Bronchial epithelial cell (primary cell): ENCODE measurements at regions not wholly inside any gene's neighbourhood (a gene's known extent, or its start where the extent isn't known, plus 50 kb on each side); places are given as distances from the start of the nearest gene placed in this dataset.

Source experiments
- DNase-seq: peaks from one replicate; pipeline ENCODE4 v3.0.0-alpha.2; 2010; ENCODE audit warnings: low read depth
- FAIRE-seq: peaks from 2 replicates; lab custom pipeline; 2011; peaks lifted over from hg19 to GRCh38; lab: Jason Lieb, UNC
- H3K27me3 ChIP-seq: 2 replicates; pipeline ENCODE4 v1.5.1; 2011; ENCODE audit warnings: low read length; ENCODE audit not compliant: control insufficient read depth, insufficient read depth
- H3K36me3 ChIP-seq: 2 replicates; pipeline ENCODE4 v1.5.1; 2011; ENCODE audit warnings: low read length; ENCODE audit not compliant: control insufficient read depth, insufficient read depth
- H3K4me3 ChIP-seq: 2 replicates; pipeline ENCODE4 v1.5.1; 2011; ENCODE audit warnings: mild to moderate bottlenecking, low read depth, low read length, control low read depth
- CTCF ChIP-seq: IDR thresholded peaks from 2 replicates; pipeline ENCODE4 v1.5.1; 2011; ENCODE audit warnings: mild to moderate bottlenecking, moderate library complexity, low read length, control low read depth, inconsistent platforms; ENCODE audit not compliant: insufficient read depth, severe bottlenecking

DNA sequence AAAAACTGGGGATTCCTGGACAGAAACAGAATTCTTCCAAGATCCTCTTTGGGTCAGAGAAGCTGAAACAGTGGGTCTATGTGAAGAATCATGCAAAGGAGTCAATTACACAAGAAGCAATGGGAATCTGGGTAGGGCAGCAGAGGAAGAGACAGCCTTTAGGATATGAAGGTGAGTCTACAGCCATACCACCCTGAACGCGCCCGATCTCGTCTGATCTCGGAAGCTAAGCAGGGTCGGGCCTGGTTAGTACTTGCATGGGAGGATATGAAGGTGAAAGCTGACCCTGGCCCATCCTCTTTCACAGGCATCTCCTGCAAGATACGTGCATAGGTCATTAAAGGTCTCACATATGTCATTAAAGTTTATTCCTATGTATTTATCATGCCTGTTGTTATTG is 1080.9 kb upstream of the FANCL start:
- Histone ChIP-seq H3K27me3 (no peaks in the 10 kb centered on the region), H3K36me3 (no peaks in the 10 kb centered on the region), H3K4me3 (no peak overlapping the region)
- FAIRE-seq (no peak), DNase-seq (no peak)
- no peak for TF ChIP-seq CTCF

- TF ChIP-seq CTCF, result no peak
- Histone ChIP-seq H3K27me3 (peaks cover 5% of the 10 kb centered on the region), H3K4me3 (no peak overlapping the region), H3K36me3 (no peaks in the 10 kb centered on the region)
- no peak for FAIRE-seq
- no peak for DNase-seq
Measured at GRCh38 chr2:59314031-59314766, 1073.1 kb upstream of the FANCL start.

GRCh38 chr2:59312967-59313940 is 1072.1 kb upstream of the FANCL start:
- TF ChIP-seq CTCF, result no peak

DNA sequence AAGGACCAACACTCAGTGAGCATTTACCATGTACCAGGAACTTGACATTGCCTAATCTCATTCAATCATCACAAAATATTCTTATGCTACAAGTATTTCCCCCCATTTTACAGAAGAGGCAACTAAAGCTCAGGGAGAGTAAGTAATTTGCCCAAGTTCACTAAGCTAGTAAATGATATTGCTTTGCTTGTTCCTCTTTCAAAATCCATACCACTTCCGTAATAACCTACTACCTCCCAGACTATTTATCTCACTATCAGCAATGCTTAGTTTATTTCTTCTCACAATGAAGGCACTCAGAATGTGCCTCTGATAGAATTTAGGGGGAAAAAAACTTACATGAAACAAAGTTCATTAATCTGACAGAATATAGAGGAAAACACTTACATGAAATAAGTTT is 1070.9 kb upstream of the FANCL start:
- H3K27me3 ChIP-seq, result peaks cover 5% of the 10 kb centered on the region
- DNase-seq (no peak), FAIRE-seq (no peak)
- H3K4me3 ChIP-seq, result no peak overlapping the region
- TF ChIP-seq CTCF, result no peak
- H3K36me3 ChIP-seq, result no peaks in the 10 kb centered on the region

More at GRCh38 chr2:59312967-59313940, 1072.1 kb upstream of the FANCL start:
- FAIRE-seq, result no peak
- Histone ChIP-seq H3K4me3 (no peak overlapping the region), H3K36me3 (no peaks in the 10 kb centered on the region), H3K27me3 (peaks cover 5% of the 10 kb centered on the region)
- no peak for DNase-seq

- peaks cover 1% of the 10 kb centered on the region for H3K27me3 ChIP-seq
- no peaks in the 10 kb centered on the region for H3K36me3 ChIP-seq
- FAIRE-seq, result no peak
- no peak for TF ChIP-seq CTCF
- H3K4me3 ChIP-seq, result no peak overlapping the region
- no peak for DNase-seq
Measured at GRCh38 chr2:59308108-59308507, 1067.0 kb upstream of the FANCL start.
